ENCODE measurements at regions not wholly inside any gene's neighbourhood (a gene's known extent, or its start where the extent isn't known, plus 50 kb on each side); places are given as distances from the start of the nearest gene placed in this dataset.

DNA sequence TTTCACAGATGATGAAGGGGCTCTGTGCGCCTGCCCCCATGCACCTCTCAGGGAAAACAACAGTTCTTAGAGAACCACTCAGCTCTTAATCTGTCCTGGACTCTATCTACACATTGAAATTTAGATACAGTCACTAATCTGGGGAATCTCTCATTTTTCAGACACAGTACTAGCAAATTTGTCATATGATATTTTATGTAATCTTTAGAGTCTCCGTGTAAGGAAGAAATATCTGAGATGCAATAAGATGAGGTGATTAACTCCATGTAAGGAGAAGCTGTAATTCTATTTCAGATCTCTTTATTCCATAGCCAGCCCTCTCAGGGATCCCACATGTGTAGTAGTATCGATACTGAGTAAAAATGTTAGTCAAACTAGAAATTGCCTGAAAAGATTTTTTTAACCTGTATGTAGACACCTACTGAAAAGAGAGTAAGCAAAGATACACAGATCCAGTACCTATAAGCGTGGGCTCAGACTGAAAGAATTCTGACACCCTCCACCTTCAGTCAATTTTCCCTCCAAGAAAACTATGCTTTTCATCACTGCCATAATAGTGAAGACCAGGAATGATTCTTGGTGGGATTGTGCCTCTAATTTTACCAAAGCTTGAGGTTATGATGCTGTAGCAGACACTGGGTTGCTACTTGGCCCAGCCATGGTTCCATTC is 279.6 kb upstream of the TMEM161B start:
- no peak for TF ChIP-seq CTCF (IDR thresholded peaks at IDR 0.05; ENCODE audit: low read depth, low read length, missing control alignments)
- Histone ChIP-seq H3K4me3 (ENCODE audit: low read depth, low read length) (no peak overlapping the region), H3K27me3 (replicated peaks) (no peaks in the 10 kb centered on the region), H3K27ac (no peak overlapping the region), H3K36me3 (replicated peaks) (no peaks in the 10 kb centered on the region)
- in situ Hi-C loops (cut with HindIII; ENCODE audit: low pct_ligation_motif_present, low sequenced_read_pairs), result no loop called here
- DNase-seq, result no peak

- in situ Hi-C loops (cut with HindIII; ENCODE audit: low pct_ligation_motif_present, low sequenced_read_pairs), result no loop called here
- no peak for TF ChIP-seq CTCF (IDR thresholded peaks at IDR 0.05; ENCODE audit: low read depth, low read length, missing control alignments)
- no peaks in the 10 kb centered on the region for H3K27me3 ChIP-seq (replicated peaks)
- no peaks in the 10 kb centered on the region for H3K36me3 ChIP-seq (replicated peaks)
- H3K4me3 ChIP-seq (ENCODE audit: low read depth, low read length), result no peak overlapping the region
- DNase-seq, result no peak
- H3K27ac ChIP-seq, result no peak overlapping the region
These were observed 276.7 kb upstream of the TMEM161B start for GRCh38 chr5:88545338-88545737.

DNA sequence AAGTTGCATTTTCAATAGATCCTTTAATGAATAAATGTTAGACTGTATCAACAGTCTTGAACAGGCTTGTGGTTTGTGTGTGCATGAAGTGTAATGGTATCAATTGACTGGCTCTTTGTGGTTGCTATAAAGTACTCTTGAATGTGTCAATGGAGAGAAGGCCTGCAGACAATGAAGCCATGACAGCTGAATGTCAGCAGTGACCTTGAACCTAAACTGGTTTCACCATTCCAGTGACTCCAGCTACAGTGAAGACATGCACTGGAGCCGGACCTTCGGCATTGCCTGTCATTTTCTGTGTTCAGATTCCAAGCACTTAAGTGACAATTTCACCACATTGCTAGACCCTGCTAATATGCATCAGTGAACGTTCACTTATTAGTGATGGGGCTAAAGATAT is 276.0 kb upstream of the TMEM161B start:
- no peak for TF ChIP-seq CTCF (IDR thresholded peaks at IDR 0.05; ENCODE audit: low read depth, low read length, missing control alignments)
- in situ Hi-C loops (cut with HindIII; ENCODE audit: low pct_ligation_motif_present, low sequenced_read_pairs), result no loop called here
- no peaks in the 10 kb centered on the region for H3K36me3 ChIP-seq (replicated peaks)
- no peak for DNase-seq
- no peak overlapping the region for H3K27ac ChIP-seq
- no peaks in the 10 kb centered on the region for H3K27me3 ChIP-seq (replicated peaks)
- no peak overlapping the region for H3K4me3 ChIP-seq (ENCODE audit: low read depth, low read length)

GRCh38 chr5:88544136-88544645 is 275.5 kb upstream of the TMEM161B start:
- Histone ChIP-seq H3K4me3 (ENCODE audit: low read depth, low read length) (no peak overlapping the region), H3K36me3 (replicated peaks) (no peaks in the 10 kb centered on the region), H3K27me3 (replicated peaks) (no peaks in the 10 kb centered on the region), H3K27ac (no peak overlapping the region)
- DNase-seq, result no peak
- in situ Hi-C loops (cut with HindIII; ENCODE audit: low pct_ligation_motif_present, low sequenced_read_pairs), result no loop called here
- TF ChIP-seq CTCF (IDR thresholded peaks at IDR 0.05; ENCODE audit: low read depth, low read length, missing control alignments), result no peak

- no peak for TF ChIP-seq CTCF (IDR thresholded peaks at IDR 0.05; ENCODE audit: low read depth, low read length, missing control alignments)
- H3K27me3 ChIP-seq (replicated peaks), result no peaks in the 10 kb centered on the region
- DNase-seq, result no peak
- no peak overlapping the region for H3K27ac ChIP-seq
- H3K36me3 ChIP-seq (replicated peaks), result no peaks in the 10 kb centered on the region
- H3K4me3 ChIP-seq (ENCODE audit: low read depth, low read length), result no peak overlapping the region
- in situ Hi-C loops (cut with HindIII; ENCODE audit: low pct_ligation_motif_present, low sequenced_read_pairs), result no loop called here
These were observed 274.1 kb upstream of the TMEM161B start for GRCh38 chr5:88542786-88543185.

Data from brain microvascular endothelial cell (primary cell).